ENCODE measurements at regions not wholly inside any gene's neighbourhood (a gene's known extent, or its start where the extent isn't known, plus 50 kb on each side); places are given as distances from the start of the nearest gene placed in this dataset.

GRCh38 chr2:133712369-133712768 is 144.1 kb upstream of the NCKAP5 start:
- TF ChIP-seq ASH2L (IDR thresholded peaks at IDR 0.05; ENCODE audit: low read length): no peak
- TF ChIP-seq JUND (IDR thresholded peaks at IDR 0.05; ENCODE audit: low read length): no peak
- no peak for TF ChIP-seq TEAD4 (IDR thresholded peaks at IDR 0.05; ENCODE audit: low read depth, low read length)
- no peak for TF ChIP-seq EZH2 (IDR thresholded peaks at IDR 0.05; ENCODE audit: low read depth, low read length, severe bottlenecking)
- TF ChIP-seq CTCF (IDR thresholded peaks at IDR 0.05; ENCODE audit: control extremely low read depth in 1 of 3, insufficient read depth in 1 of 3, low read depth in 1 of 3, low read length in 3 of 3): no peak
- no peak for TF ChIP-seq POLR2A (IDR thresholded peaks at IDR 0.05; ENCODE audit: control extremely low read depth in 1 of 2, low read depth in 2 of 2, low read length in 2 of 2)
- TF ChIP-seq ZNF274 (IDR thresholded peaks at IDR 0.05; ENCODE audit: borderline replicate concordance, extremely low read depth, low read length): no peak
- no peak for TF ChIP-seq TAF1 (IDR thresholded peaks at IDR 0.05; ENCODE audit: low read depth, low read length)
- no peak for TF ChIP-seq CTBP2 (IDR thresholded peaks at IDR 0.05; ENCODE audit: borderline replicate concordance, insufficient read depth, insufficient read length, low read length)
- TF ChIP-seq RAD21 (IDR thresholded peaks at IDR 0.05 in 1 of 2, conservative IDR thresholded peaks at IDR 0.05 in 1 of 2; ENCODE audit: low read depth in 2 of 2, low read length in 2 of 2): no peak
- TF ChIP-seq EP300 (IDR thresholded peaks at IDR 0.05; ENCODE audit: borderline replicate concordance in 1 of 2, low read depth in 2 of 2, low read length in 2 of 2): no peak

Measured in H1 (cell line).